ENCODE measurements at regions not wholly inside any gene's neighbourhood (a gene's known extent, or its start where the extent isn't known, plus 50 kb on each side); places are given as distances from the start of the nearest gene placed in this dataset.

DNA sequence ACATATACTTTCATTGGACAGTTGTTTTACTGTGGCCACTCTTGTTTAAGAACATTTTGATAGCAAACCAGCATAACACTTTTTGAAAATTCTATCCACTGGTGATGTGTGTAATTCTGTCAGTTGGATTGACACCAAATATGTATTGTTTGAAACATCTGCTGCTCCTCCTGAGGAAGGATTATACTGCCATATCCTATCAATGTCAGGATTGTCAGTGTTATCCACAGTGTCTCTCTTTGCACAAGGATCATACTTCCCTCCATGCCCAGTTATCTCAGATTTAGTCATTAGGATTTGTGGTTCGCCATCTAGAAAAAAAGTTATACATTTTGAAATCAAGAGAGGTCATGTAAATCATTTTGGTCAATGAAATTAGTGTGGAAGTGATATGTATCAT is 1859.6 kb downstream of the C4orf33 start:
- TF ChIP-seq GATA3 (IDR thresholded peaks at IDR 0.05; ENCODE audit: low read depth, low read length) (no peak), GATA2 (IDR thresholded peaks at IDR 0.05; ENCODE audit: low read depth, low read length) (no peak)
